Spleen (tissue), 11 donors: ENCODE measurements at regions not wholly inside any gene's neighbourhood (a gene's known extent, or its start where the extent isn't known, plus 50 kb on each side); places are given as distances from the start of the nearest gene placed in this dataset.

Source experiments
- DNase-seq: peaks from one replicate; pipeline ENCODE4 v3.0.0-alpha.2; 2020
- H3K27ac ChIP-seq, 8 donors: fragments of 200-600 bp; sonication (generic) in 7 of 8; 1 replicate in 4 of 8; 2 replicates in 4 of 8; pipeline versions ENCODE4 v1.5.0 to v1.8.0; 2016 to 2021; ENCODE audit warnings: inconsistent platforms in 4 of 8, mild to moderate bottlenecking in 4 of 8, moderate library complexity in 1 of 8
- H3K27me3 ChIP-seq, 7 donors: fragments of 200-600 bp; sonication (generic) in 6 of 7; replicated peaks in 1 of 7; 1 replicate in 4 of 7; 2 replicates in 3 of 7; pipeline versions ENCODE4 v1.5.0 to v1.8.0; 2016 to 2021; ENCODE audit warnings: inconsistent platforms in 3 of 7, mild to moderate bottlenecking in 1 of 7
- H3K36me3 ChIP-seq, 6 donors: fragments of 200-600 bp; sonication (generic) in 5 of 6; 1 replicate in 4 of 6; 2 replicates in 2 of 6; pipeline versions ENCODE4 v1.5.0 to v1.8.0; 2016 to 2021; ENCODE audit warnings: inconsistent platforms in 2 of 6
- H3K4me1 ChIP-seq, 6 donors: fragments of 200-600 bp; sonication (generic) in 5 of 6; 1 replicate in 3 of 6; 2 replicates in 3 of 6; pipeline versions ENCODE4 v1.5.0 to v1.8.0; 2016 to 2021; ENCODE audit warnings: inconsistent platforms in 3 of 6
- H3K4me3 ChIP-seq, 8 donors: fragments of 200-600 bp; sonication (generic) in 7 of 8; 1 replicate in 4 of 8; 2 replicates in 4 of 8; pipeline versions ENCODE4 v1.5.0 to v1.8.0; 2016 to 2021; ENCODE audit warnings: inconsistent platforms in 4 of 8, mild to moderate bottlenecking in 4 of 8, moderate library complexity in 2 of 8
- H3K9me3 ChIP-seq, 8 donors: fragments of 200-600 bp; sonication (generic) in 7 of 8; 1 replicate in 4 of 8; 2 replicates in 4 of 8; pipeline versions ENCODE4 v1.5.0 to v1.8.0; 2016 to 2021; ENCODE audit warnings: inconsistent platforms in 4 of 8
- CTCF ChIP-seq, 11 experiments: fragments of 200-600 bp in 7 of 11; fragments of 450-650 bp in 4 of 11; sonication (generic) in 4 of 11; IDR thresholded peaks in 8 of 11; conservative IDR thresholded peaks in 3 of 11; 1 replicate in 7 of 11; 2 replicates in 4 of 11; pipeline versions ENCODE4 v1.4.0 to v1.8.0; 2016 to 2021; ENCODE audit warnings: antibody characterized with exemption in 11 of 11, inconsistent platforms in 4 of 11, mild to moderate bottlenecking in 1 of 11
- POLR2A ChIP-seq, 3 donors: fragments of 450-650 bp; IDR thresholded peaks; one replicate each; pipeline ENCODE4 v1.5.1; 2017; ENCODE audit warnings: antibody characterized with exemption in 3 of 3, mild to moderate bottlenecking in 1 of 3
- POLR2AphosphoS5 ChIP-seq, 3 donors: sonication (generic); formaldehyde crosslinking; IDR thresholded peaks; one replicate each; pipeline ENCODE4 v1.5.1; 2017; ENCODE audit warnings: antibody characterized with exemption in 3 of 3
- WGBS, 5 donors: extraction: QIAGEN DNeasy Blood & Tissue Kit in 3 of 5; methylation state at CpG; one replicate each; pipeline versions ENCODE4 v1.1.5 to v1.1.7; 2013 to 2018; 5-methylcytosine and 5-hydroxymethylcytosine counted together
- intact Hi-C: fragments of 100-400 bp; cut with DNase I; formaldehyde crosslinking; loops from one replicate; pipeline ENCODE4 v1.15.0; 2023; ENCODE audit warnings: low total_unique reads
- donor health status: healthy with polysubstance abuse.
- donor health status: DM: no; HTN: no; CAD: no; lungs with moderate emphysema.
- donor health status: DM: no; HTN: no; CAD: no.
- donor health status: Bipolar disorder and iron deficiency.
- donor health status: healthy.
- donor health status: DM: no; HTN: no; CAD: no.
- donor health status: DM: yes; HTN: yes; CAD: no.

GRCh38 chr9:78769690-78770089, 472.8 kb downstream of the PSAT1 start:
- no peaks in the 10 kb centered on the region for H3K27me3 ChIP-seq
- H3K27ac ChIP-seq, result no peak overlapping the region
- WGBS, 5 donors, result 62 to 81% (median 73%) methylated on average over 2 of the region's 2 CpGs
- TF ChIP-seq POLR2AphosphoS5 (IDR thresholded peaks at IDR 0.05) (no peak), CTCF (IDR thresholded peaks at IDR 0.05 in 8 of 11, conservative IDR thresholded peaks at IDR 0.05 in 3 of 11) (no peak), POLR2A (IDR thresholded peaks at IDR 0.05) (no peak)
- H3K9me3 ChIP-seq, result no peaks in the 10 kb centered on the region
- H3K4me1 ChIP-seq, result no peaks in the 10 kb centered on the region
- intact Hi-C loops, result no loop called here
- H3K4me3 ChIP-seq, result no peak overlapping the region
- no peak for DNase-seq
- no peaks in the 10 kb centered on the region for H3K36me3 ChIP-seq

- no peak overlapping the region for H3K27ac ChIP-seq
- intact Hi-C loops, result no loop called here
- H3K36me3 ChIP-seq, result no peaks in the 10 kb centered on the region
- TF ChIP-seq POLR2A (IDR thresholded peaks at IDR 0.05) (no peak), POLR2AphosphoS5 (IDR thresholded peaks at IDR 0.05) (no peak), CTCF (IDR thresholded peaks at IDR 0.05 in 8 of 11, conservative IDR thresholded peaks at IDR 0.05 in 3 of 11) (no peak)
- no peak for DNase-seq
- no peak overlapping the region for H3K4me3 ChIP-seq
- WGBS, 5 donors, result 77 to 93% (median 88%) methylated on average over 11 of the region's 11 CpGs
- H3K27me3 ChIP-seq, result no peaks in the 10 kb centered on the region
- H3K4me1 ChIP-seq, result peaks cover 0 to 8% (median 2%) of the 10 kb centered on the region in 6 donors
- H3K9me3 ChIP-seq, result no peaks in the 10 kb centered on the region
Measured at GRCh38 chr9:78775211-78775610, 478.3 kb downstream of the PSAT1 start.

GRCh38 chr9:78775696-78776295, 478.9 kb downstream of the PSAT1 start:
- 52 to 63% (median 57%) methylated on average over 3 of the region's 3 CpGs for WGBS, 5 donors

GRCh38 chr9:78777747-78778146, 480.8 kb downstream of the PSAT1 start:
- H3K36me3 ChIP-seq, result no peaks in the 10 kb centered on the region
- no peak overlapping the region for H3K27ac ChIP-seq
- peaks cover 0 to 8% (median 2%) of the 10 kb centered on the region in 6 donors for H3K4me1 ChIP-seq
- H3K27me3 ChIP-seq, result no peaks in the 10 kb centered on the region
- no peak for TF ChIP-seq CTCF (IDR thresholded peaks at IDR 0.05 in 8 of 11, conservative IDR thresholded peaks at IDR 0.05 in 3 of 11)
- TF ChIP-seq POLR2A (IDR thresholded peaks at IDR 0.05), result no peak
- TF ChIP-seq POLR2AphosphoS5 (IDR thresholded peaks at IDR 0.05), result no peak
- intact Hi-C loops, result no loop called here
- H3K4me3 ChIP-seq, result no peak overlapping the region
- no peak for DNase-seq
- WGBS, 5 donors, result 86 to 94% (median 87%) methylated on average over 4 of the region's 4 CpGs
- no peaks in the 10 kb centered on the region for H3K9me3 ChIP-seq

More at GRCh38 chr9:78775696-78776295, 478.9 kb downstream of the PSAT1 start:
- no peaks in the 10 kb centered on the region for H3K9me3 ChIP-seq
- no peak overlapping the region for H3K27ac ChIP-seq
- no peak for DNase-seq
- H3K36me3 ChIP-seq, result no peaks in the 10 kb centered on the region
- H3K27me3 ChIP-seq, result no peaks in the 10 kb centered on the region
- no peak overlapping the region for H3K4me3 ChIP-seq
- intact Hi-C loops, result no loop called here
- TF ChIP-seq POLR2A (IDR thresholded peaks at IDR 0.05) (no peak), CTCF (IDR thresholded peaks at IDR 0.05 in 8 of 11, conservative IDR thresholded peaks at IDR 0.05 in 3 of 11) (no peak), POLR2AphosphoS5 (IDR thresholded peaks at IDR 0.05) (no peak)
- H3K4me1 ChIP-seq, result peaks cover 0 to 8% (median 2%) of the 10 kb centered on the region in 6 donors
